CMK (cell line): ENCODE measurements at regions not wholly inside any gene's neighbourhood (a gene's known extent, or its start where the extent isn't known, plus 50 kb on each side); places are given as distances from the start of the nearest gene placed in this dataset.
"Not testable (repeated sequence)": the region's sequence is repeated elsewhere in the genome, so short reads cannot be mapped to it uniquely, and the experiment has no call there.

Source experiments
- DNase-seq: peaks from one replicate; pipeline ENCODE4 v3.0.0-alpha.2; 2010; ENCODE audit warnings: low read depth

DNA sequence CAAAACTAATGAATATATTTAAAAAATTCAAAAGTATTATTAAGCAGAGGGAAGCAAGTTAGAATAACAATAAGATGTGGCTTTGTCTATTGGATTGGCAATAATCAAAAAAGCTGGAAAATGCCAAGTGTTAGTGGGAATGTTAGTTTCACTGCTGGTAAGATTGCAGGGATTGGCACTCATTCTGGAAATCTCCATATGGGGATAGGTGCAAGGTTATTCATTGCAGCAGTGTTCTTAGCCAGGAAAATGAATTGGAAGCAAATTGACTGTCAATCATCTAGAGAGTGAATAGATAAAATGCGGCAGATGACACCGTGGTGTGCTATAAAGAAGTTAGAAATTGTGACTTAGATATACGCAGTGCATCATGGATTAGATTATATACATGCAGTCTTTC lies 1615.5 kb upstream of the PCDH7 start:
- DNase-seq: no peak

DNA sequence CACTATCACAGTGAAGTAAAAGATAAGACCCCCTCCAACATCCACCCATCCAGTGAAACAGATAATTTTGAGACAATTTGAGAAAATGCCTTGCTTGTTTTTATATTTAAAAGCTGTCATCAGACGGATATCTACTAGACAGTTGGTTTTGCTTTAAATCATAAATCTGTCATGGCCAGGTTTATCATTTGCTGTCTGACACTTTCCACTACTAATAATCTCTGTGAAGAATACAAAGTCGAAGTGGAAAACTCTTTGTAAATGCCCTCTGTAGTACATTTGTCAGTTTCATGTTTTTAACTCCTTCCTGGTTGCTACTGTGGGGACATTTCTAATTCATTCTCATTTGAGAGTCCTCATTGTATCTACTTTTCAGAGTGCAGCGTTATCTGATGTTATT lies 1606.2 kb upstream of the PCDH7 start:
- no peak for DNase-seq

DNA sequence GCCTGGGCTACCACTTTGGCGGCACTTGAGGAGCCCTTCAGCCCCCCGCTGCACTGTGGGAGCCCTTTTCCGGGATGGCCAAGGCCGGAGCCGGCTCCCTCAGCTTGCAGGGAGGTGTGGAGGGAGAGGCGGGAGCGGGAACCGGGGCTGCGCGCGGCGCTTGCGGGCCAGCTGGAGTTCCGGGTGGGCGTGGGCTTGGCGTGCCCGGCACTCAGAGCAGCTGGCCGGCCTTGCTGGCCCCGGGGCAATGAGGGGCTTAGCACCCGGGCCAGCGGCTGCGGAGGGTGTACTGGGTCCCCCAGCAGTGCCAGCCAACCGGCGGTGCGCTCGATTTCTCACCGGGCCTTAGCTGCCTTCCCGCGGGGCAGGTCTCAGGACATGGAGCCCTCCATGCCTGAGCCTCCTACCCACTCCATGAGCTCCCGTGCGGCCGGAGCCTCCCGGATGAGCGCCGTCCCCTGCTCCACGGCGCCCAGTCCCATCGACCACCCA lies 1602.9 kb upstream of the PCDH7 start:
- DNase-seq: not testable (repeated sequence)

DNA sequence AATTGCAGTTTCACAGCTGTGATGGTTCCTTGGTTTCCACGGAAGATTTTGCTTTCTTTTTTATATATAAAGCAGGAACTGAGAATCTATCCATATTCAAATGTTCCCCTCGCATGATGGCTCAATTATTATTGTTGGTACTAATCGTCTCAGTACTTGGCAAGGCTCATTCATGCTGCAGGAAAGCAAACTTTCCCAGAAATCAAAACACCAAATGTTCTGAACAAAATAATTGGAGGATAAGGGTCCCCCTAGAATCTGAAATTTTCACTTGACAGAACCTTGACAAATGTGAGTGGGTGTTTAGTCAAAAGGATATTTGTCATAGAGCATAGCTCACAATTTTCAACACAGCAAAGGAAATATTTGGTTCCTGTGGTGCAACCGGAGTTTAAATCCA lies 1598.6 kb upstream of the PCDH7 start:
- no peak for DNase-seq

DNA sequence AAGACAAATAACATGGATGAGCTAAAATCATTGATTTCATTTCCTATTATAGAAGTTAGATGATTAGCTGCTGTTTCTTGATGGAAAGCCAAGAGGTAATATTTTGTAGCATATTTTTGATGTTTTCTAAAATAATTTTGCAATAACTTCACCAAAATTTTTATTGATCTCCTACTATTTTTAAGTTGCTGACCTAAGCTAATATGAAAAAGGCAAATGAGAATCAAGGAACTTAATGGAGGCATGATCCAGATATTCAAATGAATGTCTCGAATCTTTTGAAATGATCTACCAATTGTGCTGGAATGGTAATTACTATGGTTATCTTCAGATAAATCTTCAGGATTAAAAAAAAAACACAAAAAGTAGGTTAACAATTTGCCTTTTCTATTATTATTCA lies 1591.4 kb upstream of the PCDH7 start:
- no peak for DNase-seq

DNA sequence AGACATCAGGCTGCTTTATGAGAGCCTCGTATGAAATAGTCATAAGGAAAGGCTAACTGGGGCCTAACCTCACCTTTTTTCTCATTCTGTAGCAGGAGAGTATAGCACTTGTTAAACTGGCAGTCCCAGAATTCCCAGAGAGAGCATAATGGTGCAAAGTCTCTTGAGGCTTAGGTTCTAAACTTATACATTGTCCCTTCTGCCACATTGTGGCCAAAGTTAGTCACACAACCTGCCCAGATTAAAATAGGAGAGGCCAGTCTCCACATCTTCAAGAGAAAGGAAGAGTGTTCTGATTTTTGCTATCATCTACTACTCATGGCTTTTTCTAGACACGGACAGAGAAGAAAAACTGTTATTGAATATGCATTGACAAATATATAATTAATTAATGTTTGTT lies 1588.9 kb upstream of the PCDH7 start:
- DNase-seq: no peak

DNA sequence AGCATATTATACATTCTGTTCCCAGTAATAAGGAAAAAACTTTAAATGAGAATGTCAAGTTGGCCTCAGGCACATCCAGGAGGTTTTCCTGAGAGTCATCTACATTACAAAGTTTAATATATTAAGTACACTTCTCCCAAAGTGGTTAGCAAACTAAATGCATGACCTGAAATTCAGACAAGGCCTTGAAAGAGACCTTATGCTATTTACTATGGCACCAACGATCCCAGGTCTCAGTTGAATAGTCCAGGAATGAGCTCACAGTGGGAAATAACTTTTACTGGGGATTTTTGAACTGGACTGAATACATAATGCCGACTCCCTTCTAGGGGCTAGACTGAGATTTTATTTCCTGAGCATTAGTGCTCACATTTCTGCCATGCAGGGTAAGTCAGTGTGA lies 1577.5 kb upstream of the PCDH7 start:
- DNase-seq: no peak

DNA sequence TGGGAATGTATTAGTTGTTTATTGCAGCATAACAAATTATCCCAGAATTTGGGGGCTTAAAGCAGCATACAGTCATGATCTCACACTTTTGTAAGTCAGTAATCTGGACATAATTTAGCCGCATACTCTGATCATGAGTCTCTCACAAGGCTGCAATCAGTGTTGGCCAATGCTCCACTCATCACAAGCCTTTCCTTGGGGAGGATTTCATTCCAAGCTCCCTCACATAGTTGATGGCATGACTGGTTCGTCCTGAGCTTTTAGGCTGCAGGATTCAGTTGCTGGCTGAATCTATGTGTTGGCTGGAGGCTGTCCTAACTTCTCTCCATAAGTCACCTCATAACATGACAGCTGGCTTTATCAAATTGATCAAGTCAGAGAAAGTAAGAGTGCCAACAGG lies 1568.6 kb upstream of the PCDH7 start:
- DNase-seq: no peak

DNA sequence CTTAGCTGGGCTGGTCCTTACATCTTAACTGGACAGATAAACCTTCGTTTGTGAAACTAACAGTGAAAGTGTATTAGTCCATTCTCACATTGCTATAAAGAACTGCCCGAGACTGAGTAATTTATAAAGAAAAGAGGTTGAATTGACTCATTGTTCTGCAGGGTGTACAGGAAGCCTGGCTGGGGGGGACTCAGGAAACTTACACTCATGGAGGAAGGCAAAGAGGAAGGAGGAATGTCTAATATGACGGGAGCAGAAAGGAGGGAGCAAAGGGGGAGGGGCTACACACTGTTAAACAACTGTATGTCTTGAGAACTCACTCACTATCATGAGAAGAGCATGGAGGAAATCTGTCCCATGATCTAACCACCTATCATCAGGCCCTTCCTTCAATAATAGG lies 1566.5 kb upstream of the PCDH7 start:
- no peak for DNase-seq

DNA sequence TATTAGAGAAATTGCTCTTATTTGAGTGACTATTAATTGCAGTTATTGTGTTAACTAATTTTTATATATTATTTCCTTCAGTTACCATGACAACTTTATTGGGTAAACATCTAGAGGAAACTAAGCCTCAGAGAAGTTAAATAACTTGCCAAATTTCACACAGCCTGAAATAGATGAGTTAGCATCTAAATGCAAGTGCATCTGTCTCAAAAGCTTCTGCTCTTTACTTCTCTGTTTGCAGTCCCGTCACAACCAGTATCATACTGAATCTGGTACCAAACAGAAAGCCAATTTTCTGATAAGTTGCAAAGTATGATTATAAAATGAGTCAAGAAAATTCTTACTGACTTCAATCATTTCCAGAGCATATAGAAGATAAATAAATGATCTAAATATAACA lies 1544.9 kb upstream of the PCDH7 start:
- DNase-seq: no peak

DNA sequence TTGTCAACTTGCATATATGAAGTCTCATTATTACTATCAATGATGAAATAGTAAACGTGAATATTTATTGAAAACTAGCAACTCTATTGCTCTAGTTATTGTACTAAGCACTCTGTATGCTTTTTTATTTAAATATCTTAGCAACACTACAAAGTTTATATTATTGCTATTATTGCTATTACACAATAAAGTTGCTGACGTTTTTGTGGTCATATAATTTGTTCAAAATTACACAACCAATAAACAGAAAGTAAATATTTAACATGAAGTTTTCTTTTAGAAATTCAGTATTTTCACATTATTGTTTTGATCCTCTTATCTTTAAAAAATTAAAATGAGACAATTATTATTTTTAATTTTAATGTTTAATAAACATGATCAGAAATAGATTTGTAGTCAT lies 1521.1 kb upstream of the PCDH7 start:
- DNase-seq: no peak

DNA sequence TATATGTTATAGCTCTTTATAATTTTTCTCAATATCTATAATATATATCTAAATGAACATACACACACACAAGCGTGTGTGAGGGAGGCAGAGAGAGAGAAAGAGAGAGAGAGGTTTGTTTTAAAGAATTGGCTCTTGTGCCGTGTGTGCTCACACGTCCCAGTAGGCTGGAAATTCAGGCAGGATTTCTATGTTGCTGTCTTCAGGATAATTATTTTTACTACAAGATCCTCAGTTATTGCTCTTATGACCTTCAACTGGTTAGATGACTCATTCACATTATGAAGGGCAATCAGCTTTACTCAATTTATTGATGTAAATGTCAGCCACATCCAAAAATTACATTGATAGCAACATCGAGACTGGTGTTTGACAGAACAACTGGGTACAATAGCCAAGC lies 1520.7 kb upstream of the PCDH7 start:
- DNase-seq: no peak

DNA sequence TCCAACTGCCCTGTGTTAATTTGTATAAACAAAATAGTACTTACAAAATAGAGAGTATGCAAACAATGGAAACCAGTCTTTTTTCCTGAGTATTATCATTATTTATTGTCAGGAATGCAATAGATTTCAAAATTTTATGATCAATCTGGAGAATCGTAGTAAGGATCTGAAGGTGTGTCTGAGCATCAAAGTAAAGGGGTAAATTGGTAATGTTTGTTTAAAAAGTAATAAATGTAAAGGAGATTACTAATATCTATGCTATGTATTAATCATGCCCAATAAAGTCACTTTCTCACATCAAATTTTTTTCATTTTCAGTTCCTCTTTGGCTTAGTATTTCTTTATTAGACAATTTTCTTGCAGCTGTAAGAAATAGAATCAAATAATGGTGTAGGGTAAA lies 1507.1 kb upstream of the PCDH7 start:
- no peak for DNase-seq

DNA sequence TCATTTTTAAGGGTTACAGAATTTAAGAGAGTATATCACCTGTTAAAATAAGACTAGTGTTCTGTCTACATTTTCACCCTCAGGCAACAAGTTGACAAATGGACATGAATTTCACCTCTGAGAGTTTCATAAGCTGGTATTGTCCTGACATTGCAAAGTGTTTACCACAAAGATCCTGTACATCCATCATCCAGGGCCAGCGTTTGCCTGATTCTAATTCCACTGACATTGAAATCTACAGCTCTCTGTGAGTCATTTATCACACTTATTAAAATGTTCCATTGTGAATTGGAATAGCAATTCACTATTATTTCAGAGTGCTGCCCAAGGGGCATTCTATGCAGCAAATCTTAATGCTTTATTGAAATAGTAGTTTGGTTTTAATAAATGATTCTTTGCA lies 1499.4 kb upstream of the PCDH7 start:
- DNase-seq: no peak

DNA sequence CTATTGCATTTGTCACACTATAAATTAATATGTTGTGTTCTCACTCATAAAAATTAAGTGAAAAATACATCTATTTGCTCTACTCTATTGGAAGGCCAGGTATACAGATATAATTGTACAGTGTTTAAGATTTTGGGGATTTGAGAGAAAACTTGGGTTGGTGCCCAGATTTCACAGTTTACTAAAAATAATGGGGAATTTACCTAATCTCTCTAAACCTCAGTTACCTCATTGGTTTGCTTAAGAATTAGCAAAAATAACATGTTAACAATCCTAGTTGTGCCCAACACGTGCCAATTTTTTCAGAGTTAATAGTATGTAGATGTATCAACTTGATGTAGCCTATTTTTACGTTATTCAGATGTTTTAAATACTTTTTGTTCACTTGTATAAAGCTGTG lies 1495.3 kb upstream of the PCDH7 start:
- DNase-seq: no peak

DNA sequence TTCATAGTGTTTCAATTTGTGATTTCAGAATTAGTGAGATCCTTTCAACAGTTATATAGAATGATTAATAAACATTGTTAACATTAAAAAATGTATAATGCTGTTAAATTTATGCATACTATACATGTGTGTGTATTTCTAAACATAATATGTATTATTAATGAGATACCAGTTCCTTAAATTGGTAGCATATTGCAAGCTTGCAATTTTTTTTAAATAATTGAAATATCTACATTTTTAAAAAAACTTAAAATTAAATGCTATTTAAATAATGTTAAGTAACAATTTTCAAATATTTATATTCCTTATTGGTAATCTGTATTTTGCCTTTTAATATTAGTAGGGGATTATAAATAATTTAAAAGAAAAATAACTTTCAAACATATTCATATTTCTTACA lies 1479.5 kb upstream of the PCDH7 start:
- no peak for DNase-seq

DNA sequence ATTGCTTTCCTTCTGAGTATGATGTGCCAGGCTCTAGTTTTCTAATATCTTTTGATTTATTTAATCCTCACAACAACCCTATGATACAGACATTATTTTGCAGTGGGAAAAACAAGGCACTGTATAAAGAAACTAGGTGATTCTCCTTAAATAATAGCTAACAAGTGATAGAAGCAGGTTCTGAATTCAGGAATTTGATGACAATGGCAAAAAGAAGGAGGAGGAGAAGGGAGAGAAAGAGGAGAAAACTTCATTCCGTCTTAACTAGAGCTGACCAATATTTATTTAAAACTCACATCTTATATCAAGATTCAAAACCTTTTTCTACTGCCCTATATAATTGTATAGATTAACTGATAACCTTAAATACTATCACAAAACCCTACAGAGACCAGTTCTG lies 1477.1 kb upstream of the PCDH7 start:
- no peak for DNase-seq

DNA sequence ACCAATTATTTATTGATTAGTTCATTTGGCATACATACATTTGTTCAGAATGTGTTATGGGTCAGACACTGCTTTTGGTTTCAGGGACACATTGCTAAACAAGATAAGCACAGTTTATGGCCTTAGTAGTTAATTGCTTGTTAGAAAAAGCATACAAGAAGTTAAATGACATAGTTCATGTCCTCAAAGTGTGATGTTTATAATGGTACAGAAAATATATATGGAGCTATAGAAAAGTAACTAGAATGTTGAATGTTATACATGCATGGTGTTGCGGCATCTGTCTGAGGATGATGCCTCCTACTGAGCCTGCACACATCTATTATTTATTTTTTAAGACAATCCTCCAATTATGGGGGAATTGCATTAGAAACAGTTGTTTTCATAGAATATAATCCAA lies 1476.3 kb upstream of the PCDH7 start:
- DNase-seq: no peak

DNA sequence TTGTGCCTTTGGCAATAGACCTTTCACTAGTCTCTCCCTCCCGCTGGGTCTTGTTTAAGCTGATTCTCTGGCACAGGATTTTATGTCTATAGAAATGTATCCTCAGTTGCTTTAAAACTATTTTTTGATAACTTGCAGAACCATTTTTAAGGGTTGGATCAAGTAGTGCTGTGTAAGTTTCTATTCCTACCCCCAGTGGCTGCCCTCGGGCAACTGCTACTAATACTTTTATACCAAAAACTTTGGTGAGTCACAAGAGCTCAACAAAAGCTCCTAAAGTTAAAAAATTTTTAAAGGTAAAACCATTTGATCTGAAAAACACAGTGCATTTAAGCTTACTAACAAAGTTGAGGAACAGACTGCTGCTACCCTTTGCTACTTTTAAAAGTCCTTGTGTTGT lies 1460.6 kb upstream of the PCDH7 start:
- DNase-seq: no peak

DNA sequence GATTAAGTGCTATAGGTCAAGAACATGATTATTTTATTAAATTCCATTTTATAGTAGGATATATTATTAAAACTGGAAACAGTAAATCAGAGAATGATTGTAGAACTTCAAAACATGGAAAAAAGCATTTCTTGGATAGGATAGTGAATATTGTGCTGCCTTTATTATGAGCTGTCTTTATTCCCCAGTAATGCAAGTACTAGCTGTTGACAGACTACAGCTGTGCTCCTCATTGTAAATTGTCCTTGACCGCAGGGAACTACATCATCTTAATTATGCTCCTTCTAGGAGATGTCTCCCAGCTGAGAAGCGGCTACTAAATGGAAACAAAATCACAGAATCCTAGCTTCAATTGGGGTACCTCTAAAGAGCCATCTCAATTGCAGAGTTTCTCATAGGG lies 1457.2 kb upstream of the PCDH7 start:
- no peak for DNase-seq

DNA sequence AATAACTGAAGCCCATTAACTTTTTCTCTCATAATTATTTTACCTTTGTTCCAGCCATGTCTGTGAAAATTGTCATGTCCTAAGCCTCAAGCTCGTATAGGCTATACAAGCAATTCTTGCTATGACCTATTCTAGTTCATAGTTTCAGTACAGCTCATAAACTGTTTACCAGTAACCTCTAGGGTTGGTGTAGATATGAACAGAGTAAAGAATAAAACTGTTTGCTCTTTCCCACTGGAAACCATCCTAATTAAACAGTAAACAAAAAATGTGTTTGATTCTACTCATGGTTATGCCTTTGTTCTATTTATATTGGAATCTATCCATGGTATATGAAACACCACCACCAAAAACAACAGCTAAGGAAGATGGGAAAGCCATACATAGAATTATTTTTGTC lies 1444.0 kb upstream of the PCDH7 start:
- DNase-seq: no peak

DNA sequence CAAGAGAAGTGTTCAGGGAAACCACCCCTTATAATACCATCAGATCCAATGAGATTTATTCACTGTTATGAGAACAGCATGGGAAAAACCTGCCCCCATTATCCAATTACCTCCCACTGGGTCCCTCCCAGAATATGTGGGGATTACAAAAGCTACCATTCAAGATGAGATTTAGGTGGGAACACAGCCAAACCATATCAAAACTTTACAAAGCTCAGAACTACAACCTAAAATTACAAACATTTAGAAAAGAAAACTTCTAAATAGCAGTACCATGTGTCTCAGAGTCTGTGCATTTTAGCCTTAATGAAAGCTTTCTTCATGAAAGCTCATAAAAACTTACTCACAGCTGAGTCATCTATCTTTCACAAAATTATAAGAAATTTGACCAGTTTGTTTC lies 1442.8 kb upstream of the PCDH7 start:
- DNase-seq: no peak

DNA sequence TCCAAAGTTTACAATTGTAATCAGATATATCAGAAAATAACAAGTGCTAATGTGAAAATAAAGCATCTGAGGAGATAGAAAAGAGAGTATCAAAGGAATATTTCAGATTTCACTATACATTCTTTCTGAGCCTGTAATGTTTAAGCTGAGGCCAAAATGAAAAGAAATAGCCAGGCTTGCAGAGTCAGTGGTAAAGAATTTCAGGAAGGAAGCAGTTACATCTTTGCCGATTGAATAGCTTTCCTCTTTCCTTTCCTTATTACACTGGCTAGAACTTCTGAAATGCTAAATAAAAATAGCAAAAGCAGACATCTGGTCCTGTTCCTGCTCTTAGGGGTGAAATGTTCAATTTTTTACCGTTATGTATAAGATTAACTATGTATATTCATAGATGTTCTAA lies 1441.6 kb upstream of the PCDH7 start:
- DNase-seq: no peak

DNA sequence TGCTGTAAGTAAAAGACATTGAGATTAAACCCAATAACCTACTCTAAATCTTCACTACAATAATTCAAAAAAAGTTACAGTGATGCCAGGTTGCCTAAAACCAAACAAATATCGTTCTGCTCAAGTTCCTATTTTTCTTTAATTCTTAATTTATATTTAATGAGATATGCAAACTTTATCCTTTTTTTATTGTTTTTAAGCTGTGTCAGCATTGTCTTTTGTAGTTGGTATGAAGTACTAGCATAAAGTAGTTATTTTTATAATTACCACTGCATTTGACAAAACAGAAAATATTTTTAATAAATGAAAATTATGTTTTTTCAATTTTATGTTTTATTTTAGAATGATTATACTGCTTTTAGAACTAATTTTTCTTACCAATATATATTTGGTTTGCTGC lies 1431.1 kb upstream of the PCDH7 start:
- DNase-seq: no peak

DNA sequence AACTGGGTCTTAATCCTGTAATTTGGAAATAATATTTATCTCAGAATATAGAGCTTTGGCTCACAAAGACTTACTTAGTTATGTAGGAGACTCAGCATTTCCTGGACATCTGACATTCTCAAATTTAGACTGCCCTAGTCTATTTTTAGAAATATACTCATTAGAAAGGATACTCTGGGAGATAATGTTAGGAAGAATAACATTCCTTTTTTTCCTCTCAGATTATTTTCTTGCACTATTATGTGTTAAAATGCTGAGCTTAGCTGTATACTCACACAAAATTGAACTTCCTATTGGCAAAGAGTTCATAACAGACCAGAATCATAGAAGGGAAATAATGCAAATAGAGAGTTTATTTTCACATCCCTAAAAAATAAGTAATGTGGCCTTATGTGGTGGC lies 1424.9 kb upstream of the PCDH7 start:
- no peak for DNase-seq
